ENCODE measurements at regions not wholly inside any gene's neighbourhood (a gene's known extent, or its start where the extent isn't known, plus 50 kb on each side); places are given as distances from the start of the nearest gene placed in this dataset.
"Not testable (repeated sequence)": the region's sequence is repeated elsewhere in the genome, so short reads cannot be mapped to it uniquely, and the experiment has no call there.

GRCh38 chr10:46792657-46793357, 118.4 kb upstream of the PTPN20 start:
- TF ChIP-seq CTCF (IDR thresholded peaks at IDR 0.05; ENCODE audit: insufficient read depth, low read length, poor library complexity, severe bottlenecking); EZH2phosphoT487 (conservative IDR thresholded peaks at IDR 0.05; ENCODE audit: low read length): not testable (repeated sequence)
